Muscle of leg (tissue), 3 donors: ENCODE measurements at regions not wholly inside any gene's neighbourhood (a gene's known extent, or its start where the extent isn't known, plus 50 kb on each side); places are given as distances from the start of the nearest gene placed in this dataset.
"Not testable (repeated sequence)": the region's sequence is repeated elsewhere in the genome, so short reads cannot be mapped to it uniquely, and the experiment has no call there.

Experiments used
- DNase-seq: peaks from one replicate; pipeline ENCODE4 v3.0.0; 2013
- H3K27ac ChIP-seq: one replicate; pipeline ENCODE4 v1.5.1; 2013; ENCODE audit warnings: mild to moderate bottlenecking, low read length, control low read depth
- H3K27me3 ChIP-seq: one replicate; pipeline ENCODE4 v1.6.1; 2013; ENCODE audit warnings: low read length; ENCODE audit not compliant: control insufficient read depth, insufficient read depth
- H3K36me3 ChIP-seq: one replicate; pipeline ENCODE4 v1.6.1; 2013; ENCODE audit warnings: low read length; ENCODE audit not compliant: control insufficient read depth, insufficient read depth
- H3K4me1 ChIP-seq: one replicate; pipeline ENCODE4 v1.6.1; 2013; ENCODE audit warnings: low read length; ENCODE audit not compliant: control insufficient read depth, insufficient read depth
- H3K4me3 ChIP-seq: one replicate; pipeline ENCODE4 v1.5.1; 2013; ENCODE audit warnings: low read length, control low read depth
- H3K9me3 ChIP-seq: replicated peaks from 2 replicates; pipeline ENCODE4 v1.6.1; 2013; ENCODE audit warnings: low read depth, low read length; ENCODE audit not compliant: control insufficient read depth
- WGBS: methylation state at CpG from one replicate; pipeline ENCODE4 v1.1.5; 2013; ENCODE audit warnings: missing lambda C conversion rate; ENCODE audit not compliant: insufficient coverage; 5-methylcytosine and 5-hydroxymethylcytosine counted together

- WGBS: 33% methylated on average over 2 of the region's 2 CpGs
- no peaks in the 10 kb centered on the region for H3K36me3 ChIP-seq
These were observed 50.8 kb upstream of the PCSK1 start for GRCh38 chr5:96483878-96484277.

GRCh38 chr5:96487859-96488258 lies 54.8 kb upstream of the PCSK1 start:
- no peak overlapping the region for H3K27ac ChIP-seq
- no peaks in the 10 kb centered on the region for H3K36me3 ChIP-seq
- no CpG with 5 or more reads among the region's 1 CpG for whole genome bisulfite sequencing
- H3K4me1 ChIP-seq: no peaks in the 10 kb centered on the region
- no peaks in the 10 kb centered on the region for H3K27me3 ChIP-seq
- H3K9me3 ChIP-seq: no peaks in the 10 kb centered on the region
- DNase-seq: peak; percentile 2
- H3K4me3 ChIP-seq: no peak overlapping the region

More at GRCh38 chr5:96483878-96484277, 50.8 kb upstream of the PCSK1 start:
- H3K27me3 ChIP-seq: no peaks in the 10 kb centered on the region
- no peaks in the 10 kb centered on the region for H3K4me1 ChIP-seq
- peak; percentile 30 for DNase-seq
- H3K9me3 ChIP-seq: no peaks in the 10 kb centered on the region
- H3K4me3 ChIP-seq: no peak overlapping the region
- no peak overlapping the region for H3K27ac ChIP-seq

GRCh38 chr5:96489532-96489931 lies 56.5 kb upstream of the PCSK1 start:
- H3K9me3 ChIP-seq: no peaks in the 10 kb centered on the region
- no peaks in the 10 kb centered on the region for H3K36me3 ChIP-seq
- H3K27ac ChIP-seq: no peak overlapping the region
- 60% methylated on average over 1 of the region's 2 CpGs for WGBS
- H3K4me1 ChIP-seq: no peaks in the 10 kb centered on the region
- H3K4me3 ChIP-seq: no peak overlapping the region
- H3K27me3 ChIP-seq: no peaks in the 10 kb centered on the region
- no peak for DNase-seq

- DNase-seq: no peak
- Histone ChIP-seq H3K36me3 (no peaks in the 10 kb centered on the region), H3K9me3 (no peaks in the 10 kb centered on the region), H3K27ac (no peak overlapping the region), H3K4me3 (no peak overlapping the region), H3K4me1 (no peaks in the 10 kb centered on the region), H3K27me3 (no peaks in the 10 kb centered on the region)
- no CpG with 5 or more reads among the region's 6 CpGs for WGBS
These were observed 59.5 kb upstream of the PCSK1 start for GRCh38 chr5:96492459-96493047.

- no peaks in the 10 kb centered on the region for H3K9me3 ChIP-seq
- H3K4me1 ChIP-seq: no peaks in the 10 kb centered on the region
- no peaks in the 10 kb centered on the region for H3K27me3 ChIP-seq
- no peak overlapping the region for H3K4me3 ChIP-seq
- 71% methylated on average over 1 of the region's 3 CpGs for WGBS
- H3K36me3 ChIP-seq: no peaks in the 10 kb centered on the region
- no peak for DNase-seq
- no peak overlapping the region for H3K27ac ChIP-seq
These were observed 60.3 kb upstream of the PCSK1 start for GRCh38 chr5:96493219-96493790.

- WGBS: no CpG with 5 or more reads among the region's 1 CpG
- DNase-seq, H3K27ac ChIP-seq, H3K9me3 ChIP-seq, H3K36me3 ChIP-seq, H3K4me3 ChIP-seq, H3K4me1 ChIP-seq, H3K27me3 ChIP-seq: not testable (repeated sequence)
These were observed 62.4 kb upstream of the PCSK1 start for GRCh38 chr5:96495412-96495811.

GRCh38 chr5:96497027-96497426 lies 64.0 kb upstream of the PCSK1 start:
- not testable (repeated sequence) for H3K4me1 ChIP-seq, H3K27me3 ChIP-seq, H3K4me3 ChIP-seq, H3K9me3 ChIP-seq, DNase-seq, H3K27ac ChIP-seq, H3K36me3 ChIP-seq
- no CpG with 5 or more reads among the region's 1 CpG for WGBS

- WGBS: 43% methylated on average over 1 of the region's 8 CpGs
- H3K27ac ChIP-seq: no peak overlapping the region
- no peaks in the 10 kb centered on the region for H3K4me1 ChIP-seq
- no peak overlapping the region for H3K4me3 ChIP-seq
- no peaks in the 10 kb centered on the region for H3K9me3 ChIP-seq
- no peak for DNase-seq
- H3K27me3 ChIP-seq: no peaks in the 10 kb centered on the region
- H3K36me3 ChIP-seq: no peaks in the 10 kb centered on the region
These were observed 66.8 kb upstream of the PCSK1 start for GRCh38 chr5:96499753-96500345.

GRCh38 chr5:96501991-96502646 lies 69.1 kb upstream of the PCSK1 start:
- no peaks in the 10 kb centered on the region for H3K36me3 ChIP-seq
- H3K27me3 ChIP-seq: no peaks in the 10 kb centered on the region
- DNase-seq: no peak
- no peaks in the 10 kb centered on the region for H3K4me1 ChIP-seq
- H3K4me3 ChIP-seq: no peak overlapping the region
- H3K9me3 ChIP-seq: no peaks in the 10 kb centered on the region
- no peak overlapping the region for H3K27ac ChIP-seq
- no CpG with 5 or more reads among the region's 1 CpG for WGBS

- 65% methylated on average over 8 of the region's 15 CpGs for WGBS
- H3K27ac ChIP-seq: no peak overlapping the region
- no peak overlapping the region for H3K4me3 ChIP-seq
- no peak for DNase-seq
- H3K9me3 ChIP-seq: no peaks in the 10 kb centered on the region
- no peaks in the 10 kb centered on the region for H3K27me3 ChIP-seq
- H3K36me3 ChIP-seq: no peaks in the 10 kb centered on the region
- no peaks in the 10 kb centered on the region for H3K4me1 ChIP-seq
These were observed 70.6 kb upstream of the PCSK1 start for GRCh38 chr5:96503501-96504236.
